Central memory CD8-positive, alpha-beta T cell (primary cell): ENCODE measurements at regions not wholly inside any gene's neighbourhood (a gene's known extent, or its start where the extent isn't known, plus 50 kb on each side); places are given as distances from the start of the nearest gene placed in this dataset.
"Not testable (repeated sequence)": the region's sequence is repeated elsewhere in the genome, so short reads cannot be mapped to it uniquely, and the experiment has no call there.

ENCODE experiments used
- ATAC-seq: fragments of 150-1000 bp; cut with Tn5 transposase; replicated peaks from 2 replicates; pipeline ENCODE4 v1.10.0; 2022; ENCODE audit warnings: mild to moderate bottlenecking, moderate FRiP score, moderate number of reproducible peaks; ENCODE audit not compliant: poor library complexity, severe bottlenecking; ENCODE audit errors: extremely low read depth
- DNase-seq, 2 donors: peaks; one replicate each; pipeline ENCODE4 v3.0.0; 2021; ENCODE audit warnings: low spot score in 2 of 2
- H3K27ac Mint-ChIP-seq: one replicate; pipeline ENCODE4 v1.8.0; 2022; ENCODE audit warnings: low read depth, mild to moderate bottlenecking, moderate library complexity, mixed read lengths
- H3K27me3 Mint-ChIP-seq: one replicate; pipeline ENCODE4 v1.8.0; 2022; ENCODE audit warnings: mixed read lengths
- H3K36me3 Mint-ChIP-seq: one replicate; pipeline ENCODE4 v1.8.0; 2022; ENCODE audit warnings: mild to moderate bottlenecking, moderate library complexity, mixed read lengths; ENCODE audit not compliant: insufficient read depth
- H3K4me1 Mint-ChIP-seq: one replicate; pipeline ENCODE4 v1.8.0; 2022; ENCODE audit warnings: mixed read lengths
- H3K4me3 Mint-ChIP-seq: one replicate; pipeline ENCODE4 v1.8.0; 2022; ENCODE audit warnings: mild to moderate bottlenecking, moderate library complexity, mixed read lengths
- H3K9me3 Mint-ChIP-seq: one replicate; pipeline ENCODE4 v1.8.0; 2022; ENCODE audit warnings: mixed read lengths

GRCh38 chrX:25442499-25442898, 426.7 kb upstream of the ARX start:
- Mint-ChIP-seq H3K9me3 (no peaks in the 10 kb centered on the region), H3K4me1 (no peaks in the 10 kb centered on the region), H3K4me3 (no peak overlapping the region), H3K27ac (no peak overlapping the region), H3K36me3 (no peaks in the 10 kb centered on the region), H3K27me3 (no peaks in the 10 kb centered on the region)
- DNase-seq (no peak), ATAC-seq (no peak)

- H3K4me1 Mint-ChIP-seq, result no peaks in the 10 kb centered on the region
- no peak overlapping the region for H3K27ac Mint-ChIP-seq
- H3K27me3 Mint-ChIP-seq, result no peaks in the 10 kb centered on the region
- DNase-seq, result no peak
- H3K4me3 Mint-ChIP-seq, result no peak overlapping the region
- no peaks in the 10 kb centered on the region for H3K36me3 Mint-ChIP-seq
- no peak for ATAC-seq
- no peaks in the 10 kb centered on the region for H3K9me3 Mint-ChIP-seq
These were observed 417.5 kb upstream of the ARX start for GRCh38 chrX:25433307-25433706.

GRCh38 chrX:25432396-25432795, 416.6 kb upstream of the ARX start:
- Mint-ChIP-seq H3K9me3 (no peaks in the 10 kb centered on the region), H3K4me1 (no peaks in the 10 kb centered on the region), H3K36me3 (no peaks in the 10 kb centered on the region), H3K4me3 (no peak overlapping the region), H3K27ac (no peak overlapping the region), H3K27me3 (no peaks in the 10 kb centered on the region)
- DNase-seq, result no peak
- ATAC-seq, result no peak

- H3K27me3 Mint-ChIP-seq, result no peaks in the 10 kb centered on the region
- peaks cover 5% of the 10 kb centered on the region for H3K9me3 Mint-ChIP-seq
- no peak for ATAC-seq
- H3K27ac Mint-ChIP-seq, result no peak overlapping the region
- no peaks in the 10 kb centered on the region for H3K4me1 Mint-ChIP-seq
- H3K4me3 Mint-ChIP-seq, result no peak overlapping the region
- no peaks in the 10 kb centered on the region for H3K36me3 Mint-ChIP-seq
- DNase-seq, result no peak
These were observed 412.2 kb upstream of the ARX start for GRCh38 chrX:25427873-25428555.

- ATAC-seq, H3K9me3 Mint-ChIP-seq, H3K27ac Mint-ChIP-seq, DNase-seq, H3K4me1 Mint-ChIP-seq, H3K36me3 Mint-ChIP-seq, H3K27me3 Mint-ChIP-seq, H3K4me3 Mint-ChIP-seq: not testable (repeated sequence)
These were observed 388.4 kb upstream of the ARX start for GRCh38 chrX:25404163-25404562.

GRCh38 chrX:25389266-25389665, 373.5 kb upstream of the ARX start:
- Mint-ChIP-seq H3K9me3 (peaks cover 5% of the 10 kb centered on the region), H3K27me3 (no peaks in the 10 kb centered on the region), H3K4me1 (no peaks in the 10 kb centered on the region), H3K4me3 (no peak overlapping the region), H3K36me3 (no peaks in the 10 kb centered on the region), H3K27ac (no peak overlapping the region)
- ATAC-seq (no peak), DNase-seq (no peak)

- no peak for DNase-seq
These were observed 367.4 kb upstream of the ARX start for GRCh38 chrX:25383196-25383595.

GRCh38 chrX:25356456-25356855, 340.7 kb upstream of the ARX start:
- H3K36me3 Mint-ChIP-seq, result no peaks in the 10 kb centered on the region
- H3K9me3 Mint-ChIP-seq, result peaks cover 13% of the 10 kb centered on the region
- H3K27me3 Mint-ChIP-seq, result no peaks in the 10 kb centered on the region
- no peak overlapping the region for H3K4me3 Mint-ChIP-seq
- no peak overlapping the region for H3K27ac Mint-ChIP-seq
- DNase-seq (no peak), ATAC-seq (no peak)
- no peaks in the 10 kb centered on the region for H3K4me1 Mint-ChIP-seq

More at GRCh38 chrX:25383196-25383595, 367.4 kb upstream of the ARX start:
- Mint-ChIP-seq H3K27me3 (no peaks in the 10 kb centered on the region), H3K4me3 (no peak overlapping the region), H3K27ac (no peak overlapping the region), H3K9me3 (no peaks in the 10 kb centered on the region), H3K4me1 (no peaks in the 10 kb centered on the region), H3K36me3 (no peaks in the 10 kb centered on the region)
- ATAC-seq, result no peak

GRCh38 chrX:25344161-25344936, 328.6 kb upstream of the ARX start:
- no peak overlapping the region for H3K27ac Mint-ChIP-seq
- no peak for DNase-seq
- ATAC-seq, result no peak
- no peak overlapping the region for H3K4me3 Mint-ChIP-seq
- no peaks in the 10 kb centered on the region for H3K9me3 Mint-ChIP-seq
- no peaks in the 10 kb centered on the region for H3K4me1 Mint-ChIP-seq
- H3K36me3 Mint-ChIP-seq, result peaks cover 3% of the 10 kb centered on the region
- no peaks in the 10 kb centered on the region for H3K27me3 Mint-ChIP-seq

GRCh38 chrX:25343060-25343459, 327.3 kb upstream of the ARX start:
- no peaks in the 10 kb centered on the region for H3K36me3 Mint-ChIP-seq
- H3K9me3 Mint-ChIP-seq, result no peaks in the 10 kb centered on the region
- ATAC-seq (no peak), DNase-seq (no peak)
- no peaks in the 10 kb centered on the region for H3K27me3 Mint-ChIP-seq
- H3K4me3 Mint-ChIP-seq, result no peak overlapping the region
- no peak overlapping the region for H3K27ac Mint-ChIP-seq
- no peaks in the 10 kb centered on the region for H3K4me1 Mint-ChIP-seq

GRCh38 chrX:25337841-25338240, 322.1 kb upstream of the ARX start:
- Mint-ChIP-seq H3K27ac (no peak overlapping the region), H3K36me3 (no peaks in the 10 kb centered on the region), H3K27me3 (no peaks in the 10 kb centered on the region), H3K9me3 (no peaks in the 10 kb centered on the region), H3K4me3 (no peak overlapping the region), H3K4me1 (no peaks in the 10 kb centered on the region)
- ATAC-seq (no peak), DNase-seq (no peak)

GRCh38 chrX:25300994-25301393, 285.2 kb upstream of the ARX start:
- DNase-seq, result no peak
- H3K36me3 Mint-ChIP-seq, result no peaks in the 10 kb centered on the region
- no peaks in the 10 kb centered on the region for H3K4me1 Mint-ChIP-seq
- H3K27ac Mint-ChIP-seq, result no peak overlapping the region
- no peak for ATAC-seq
- no peaks in the 10 kb centered on the region for H3K9me3 Mint-ChIP-seq
- H3K27me3 Mint-ChIP-seq, result no peaks in the 10 kb centered on the region
- H3K4me3 Mint-ChIP-seq, result no peak overlapping the region

- no peak overlapping the region for H3K27ac Mint-ChIP-seq
- no peaks in the 10 kb centered on the region for H3K27me3 Mint-ChIP-seq
- ATAC-seq, result no peak
- H3K4me1 Mint-ChIP-seq, result no peaks in the 10 kb centered on the region
- no peak for DNase-seq
- H3K9me3 Mint-ChIP-seq, result no peaks in the 10 kb centered on the region
- no peak overlapping the region for H3K4me3 Mint-ChIP-seq
- peaks cover 1% of the 10 kb centered on the region for H3K36me3 Mint-ChIP-seq
These were observed 281.1 kb upstream of the ARX start for GRCh38 chrX:25296850-25297249.
